GM21529 (cell line): ENCODE measurements at regions not wholly inside any gene's neighbourhood (a gene's known extent, or its start where the extent isn't known, plus 50 kb on each side); places are given as distances from the start of the nearest gene placed in this dataset.

Experiments
- ATAC-seq: cut with Tn5 transposase; IDR thresholded peaks from one replicate; pipeline ENCODE4 v1.9.1; 2021; ENCODE audit not compliant: unreplicated experiment

DNA sequence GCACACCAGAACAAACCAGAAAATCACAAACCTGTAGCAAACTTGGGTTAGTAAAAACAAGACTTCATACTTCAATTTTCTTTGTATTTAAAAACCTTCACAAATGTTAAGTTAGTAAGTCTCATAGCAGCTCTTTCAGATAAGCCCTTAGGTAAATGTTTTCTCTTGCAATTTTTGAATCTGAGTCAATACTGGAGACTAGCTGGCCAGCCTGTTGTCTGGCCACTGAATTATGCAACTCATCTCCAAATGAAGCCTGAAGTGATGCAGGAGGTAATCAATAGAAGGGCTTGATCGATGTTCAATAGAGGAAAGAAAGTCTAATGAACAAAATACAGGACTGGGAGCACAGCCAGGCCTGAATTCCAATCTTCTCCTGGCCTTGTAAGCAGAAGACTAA is 465.2 kb downstream of the LRIG3 start:
- no peak for ATAC-seq

- no peak for ATAC-seq
These were observed 462.2 kb downstream of the LRIG3 start for GRCh38 chr12:58458102-58458501.

DNA sequence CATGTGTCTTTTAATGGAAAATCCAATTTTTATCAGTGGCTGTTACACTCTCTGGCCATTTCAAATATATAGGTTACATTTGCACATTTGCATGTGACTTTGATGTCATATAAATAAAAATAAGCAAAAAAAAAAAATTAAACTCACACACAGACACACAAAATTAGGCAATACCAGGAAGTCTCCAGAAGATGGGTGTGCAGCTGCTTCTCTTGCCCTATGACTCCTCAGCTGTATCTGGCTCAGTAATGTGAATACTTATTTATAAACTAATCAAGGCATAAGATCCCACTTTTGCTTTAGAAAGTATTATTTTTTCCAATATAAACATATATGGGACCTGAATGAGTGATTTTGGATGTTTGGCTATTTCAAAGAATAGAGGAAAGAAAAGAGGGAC is 461.1 kb downstream of the LRIG3 start:
- no peak for ATAC-seq

DNA sequence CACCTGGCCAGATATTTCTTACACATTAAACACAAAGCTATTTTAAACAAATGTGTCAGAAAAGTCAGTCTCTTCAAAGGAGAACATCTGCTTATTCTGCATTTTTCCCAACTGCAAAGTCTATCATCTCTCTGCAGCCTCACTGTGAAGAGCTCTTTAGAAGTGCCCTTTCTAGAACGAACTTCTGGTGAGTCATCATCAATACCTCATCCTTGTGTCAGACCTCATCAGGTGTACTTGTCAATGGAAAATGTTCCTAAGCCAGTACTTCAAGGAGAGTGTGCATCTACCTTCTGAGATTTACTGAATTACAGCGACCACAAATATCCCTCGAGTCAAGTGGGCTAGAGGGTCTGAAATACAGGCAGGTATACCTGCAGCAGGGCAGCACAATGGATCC is 457.3 kb downstream of the LRIG3 start:
- ATAC-seq, result no peak

DNA sequence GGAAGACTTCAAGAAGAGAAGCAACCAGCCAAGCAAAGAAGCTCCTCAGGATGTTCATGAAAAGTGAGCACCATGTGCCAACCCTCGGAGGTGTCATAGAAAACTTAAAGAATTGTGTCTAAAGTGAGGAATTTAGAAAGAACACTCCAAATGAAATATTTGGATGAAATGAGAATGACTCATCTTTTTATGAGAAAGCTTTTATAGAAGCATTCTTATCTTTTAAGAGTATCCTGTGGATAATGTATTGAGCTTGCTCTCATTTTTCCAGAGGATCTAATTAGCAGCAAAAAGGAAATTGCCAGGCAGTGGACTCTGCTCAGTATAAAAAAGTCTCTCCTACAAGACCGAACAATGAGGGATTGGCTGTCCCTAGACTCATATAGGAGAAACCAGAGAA is 454.9 kb downstream of the LRIG3 start:
- ATAC-seq, result no peak

DNA sequence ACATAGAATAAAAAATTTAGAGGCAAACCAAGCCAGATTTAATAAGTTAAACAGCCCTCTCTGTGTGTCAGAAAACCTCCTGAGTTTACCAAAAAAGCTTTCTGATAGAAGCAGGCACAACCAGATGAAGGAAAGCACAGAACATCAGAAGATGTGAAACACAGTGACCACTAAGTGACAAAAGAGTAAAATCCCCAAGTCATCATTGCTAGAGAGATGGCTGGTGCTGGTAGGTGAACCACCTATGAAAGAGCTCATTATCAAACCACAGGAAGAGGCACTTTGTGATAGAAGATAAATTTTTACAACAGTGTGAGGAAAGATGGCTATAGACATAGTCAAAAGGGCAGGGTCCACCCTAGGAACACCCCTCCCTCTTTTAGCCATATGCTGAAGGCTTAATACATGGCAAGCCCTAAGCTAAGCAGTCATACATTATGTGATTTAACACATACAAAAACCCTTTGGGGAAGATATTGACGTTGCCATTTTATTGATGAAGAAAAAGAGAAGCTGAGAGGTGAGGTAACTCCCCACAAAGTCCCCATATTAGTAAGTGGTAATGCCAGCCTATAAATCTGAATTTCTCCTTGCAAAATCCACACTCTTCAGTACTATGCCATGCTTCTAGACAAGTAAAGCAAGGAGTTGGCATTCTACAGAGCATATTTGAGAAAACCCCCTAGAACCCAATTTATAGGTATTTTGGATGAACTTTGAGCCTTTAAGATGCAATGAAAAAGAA is 449.9 kb downstream of the LRIG3 start:
- ATAC-seq, result no peak

DNA sequence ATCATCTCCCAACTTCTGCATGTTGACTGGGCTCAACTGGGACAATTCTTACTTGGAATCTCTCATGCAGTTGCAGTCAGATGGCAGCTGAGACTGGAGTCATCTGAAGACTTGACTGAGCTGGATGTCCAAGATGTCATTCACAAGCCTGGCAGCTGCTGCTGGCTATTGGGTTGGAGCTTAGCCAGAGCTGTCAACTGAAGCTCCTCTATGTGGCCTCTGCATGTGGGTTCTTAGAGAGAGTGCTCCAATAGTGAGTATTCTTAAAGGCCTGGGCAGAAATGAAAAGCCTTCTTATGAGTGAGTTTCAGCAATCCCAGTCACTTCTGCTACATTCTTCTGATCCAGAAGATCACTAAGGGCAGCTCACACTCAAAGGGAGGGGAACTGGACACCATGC is 440.9 kb downstream of the LRIG3 start:
- ATAC-seq, result no peak

GRCh38 chr12:58481811-58482210 is 438.5 kb downstream of the LRIG3 start:
- ATAC-seq, result no peak

- ATAC-seq, result no peak
These were observed 433.0 kb downstream of the LRIG3 start for GRCh38 chr12:58487255-58487654.

DNA sequence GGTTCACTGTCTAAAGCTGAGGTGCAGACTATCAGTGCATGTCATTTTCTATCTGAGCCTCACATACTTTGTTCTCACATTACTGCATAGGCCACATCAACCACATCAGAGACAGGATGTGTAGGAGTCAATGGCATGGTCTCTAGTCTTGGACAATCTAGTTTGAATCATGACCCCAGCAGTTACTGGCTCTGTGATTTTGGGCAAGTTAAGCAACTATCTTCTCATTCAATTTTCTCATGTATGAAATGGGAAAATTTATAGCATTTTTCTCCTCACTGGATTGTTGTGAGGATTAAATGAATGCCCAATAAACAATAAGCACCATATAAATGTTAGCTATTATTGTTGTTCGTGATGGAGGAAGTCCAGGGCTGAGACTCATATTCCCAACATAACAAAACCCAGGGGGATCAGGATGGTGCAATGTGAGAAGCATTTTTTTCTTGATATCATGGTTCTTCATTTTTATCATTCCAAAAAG is 432.6 kb downstream of the LRIG3 start:
- ATAC-seq, result no peak

DNA sequence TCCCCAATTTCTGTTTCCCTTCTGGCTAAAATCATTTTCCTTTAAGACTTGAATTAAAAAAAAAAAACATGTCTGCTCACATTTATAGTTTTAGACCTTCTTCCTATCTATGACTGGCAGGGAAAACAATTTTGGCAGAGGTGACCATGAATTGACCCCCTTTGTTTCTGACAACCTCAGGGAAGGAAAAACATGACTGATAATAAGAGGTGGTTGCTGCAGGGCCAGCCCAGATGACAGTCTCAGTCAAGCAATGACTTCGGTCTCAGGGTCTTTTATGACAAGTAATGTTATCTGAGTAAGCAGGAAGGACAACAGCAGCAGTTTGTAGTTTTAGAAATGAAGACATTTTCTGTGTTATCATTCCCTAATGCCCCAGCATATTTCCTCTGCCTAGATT is 430.9 kb downstream of the LRIG3 start:
- ATAC-seq, result no peak

DNA sequence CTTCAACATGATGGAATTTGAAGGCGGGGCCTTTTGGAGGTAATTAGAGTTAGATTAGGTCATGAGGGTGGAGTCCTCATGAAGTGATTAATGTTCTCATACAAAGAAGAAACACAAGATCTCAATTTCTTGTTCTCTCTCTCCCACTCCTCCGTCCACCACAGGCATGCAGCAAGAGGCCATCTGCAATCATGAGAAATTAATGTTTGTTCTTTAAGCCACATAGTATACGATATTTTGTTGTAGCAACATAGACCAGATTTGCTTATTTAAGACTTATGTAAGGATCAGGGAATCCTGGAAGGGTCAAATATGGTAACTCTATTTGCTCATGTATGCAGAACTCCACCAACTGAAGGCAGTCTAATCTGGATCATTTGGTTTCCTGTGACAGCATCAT is 429.0 kb downstream of the LRIG3 start:
- ATAC-seq, result no peak

DNA sequence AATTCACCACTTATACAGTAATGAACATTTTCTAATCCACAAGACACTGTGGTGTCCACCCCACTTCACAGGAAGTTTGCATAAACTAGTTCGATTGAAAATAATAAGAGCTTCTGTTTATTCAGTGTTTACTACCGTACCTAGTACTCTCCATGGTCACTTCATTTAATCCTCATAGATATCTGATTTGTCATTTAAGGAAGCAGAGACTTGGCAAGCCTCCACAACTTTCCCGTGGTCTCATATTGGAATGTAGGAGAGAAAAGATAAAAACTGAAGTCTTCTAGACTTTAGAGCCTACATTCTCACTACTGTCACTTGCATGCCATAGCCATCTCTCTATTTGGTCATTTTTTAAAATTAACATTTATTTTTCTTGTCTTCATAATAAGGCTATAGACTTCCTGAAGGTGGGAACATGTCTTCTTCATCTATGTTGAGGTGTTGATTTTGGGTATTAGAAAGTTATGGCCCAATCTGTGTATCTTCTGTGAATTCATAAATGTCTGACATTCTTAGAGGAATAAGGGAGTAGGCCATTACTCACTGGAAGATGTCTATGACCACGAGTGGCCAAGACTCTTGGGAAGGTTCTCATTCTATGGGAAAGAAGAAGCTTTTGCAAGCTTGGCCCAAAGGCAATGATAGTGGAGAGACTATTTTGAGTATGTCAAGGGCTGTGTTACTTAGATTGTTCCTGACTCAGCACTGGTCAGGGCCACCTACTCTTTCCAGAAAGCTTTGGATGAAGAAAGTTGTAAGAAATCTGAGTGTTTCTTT is 423.7 kb downstream of the LRIG3 start:
- no peak for ATAC-seq

GRCh38 chr12:58500399-58500798 is 419.9 kb downstream of the LRIG3 start:
- ATAC-seq, result no peak

DNA sequence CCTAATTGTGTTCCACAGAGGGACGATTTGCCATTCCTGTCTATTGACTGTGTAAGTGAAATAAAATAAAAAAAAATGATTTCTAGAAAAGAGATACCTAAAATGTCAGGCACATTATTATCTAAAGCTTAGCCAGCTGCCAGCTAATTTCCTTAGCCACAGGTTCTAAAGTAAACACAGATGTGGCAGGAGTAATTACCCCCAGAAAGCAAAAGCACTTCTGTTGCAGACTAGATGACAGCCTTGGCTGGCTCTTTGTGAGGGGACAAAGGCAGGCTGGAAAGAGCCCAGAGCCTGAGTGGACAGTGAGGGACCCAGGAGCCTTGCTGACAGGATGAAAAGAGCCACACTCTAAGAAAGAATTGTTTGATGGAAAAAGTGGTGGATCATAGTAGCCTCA is 418.1 kb downstream of the LRIG3 start:
- no peak for ATAC-seq

DNA sequence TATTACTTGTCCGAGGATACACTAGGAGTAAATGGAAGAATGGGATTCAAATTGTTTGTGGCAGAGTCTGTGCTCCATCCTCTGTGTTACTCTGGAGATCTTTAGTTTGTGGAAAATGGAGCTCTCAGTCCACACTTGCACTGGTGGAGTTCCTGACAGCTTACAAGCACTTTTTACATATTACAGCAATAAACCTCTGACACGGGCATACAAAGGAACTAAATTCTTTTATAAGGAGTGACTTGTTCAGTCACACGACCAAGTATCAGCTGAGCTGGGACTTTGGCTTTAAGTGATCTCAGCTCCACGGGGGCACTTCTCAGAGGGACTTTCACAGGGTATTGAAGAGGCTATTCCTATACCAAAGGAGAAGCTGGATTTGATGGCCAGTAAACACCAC is 417.5 kb downstream of the LRIG3 start:
- ATAC-seq, result no peak

- ATAC-seq, result no peak
These were observed 416.6 kb downstream of the LRIG3 start for GRCh38 chr12:58503731-58504130.

- ATAC-seq, result no peak
These were observed 416.0 kb downstream of the LRIG3 start for GRCh38 chr12:58504143-58504938.

DNA sequence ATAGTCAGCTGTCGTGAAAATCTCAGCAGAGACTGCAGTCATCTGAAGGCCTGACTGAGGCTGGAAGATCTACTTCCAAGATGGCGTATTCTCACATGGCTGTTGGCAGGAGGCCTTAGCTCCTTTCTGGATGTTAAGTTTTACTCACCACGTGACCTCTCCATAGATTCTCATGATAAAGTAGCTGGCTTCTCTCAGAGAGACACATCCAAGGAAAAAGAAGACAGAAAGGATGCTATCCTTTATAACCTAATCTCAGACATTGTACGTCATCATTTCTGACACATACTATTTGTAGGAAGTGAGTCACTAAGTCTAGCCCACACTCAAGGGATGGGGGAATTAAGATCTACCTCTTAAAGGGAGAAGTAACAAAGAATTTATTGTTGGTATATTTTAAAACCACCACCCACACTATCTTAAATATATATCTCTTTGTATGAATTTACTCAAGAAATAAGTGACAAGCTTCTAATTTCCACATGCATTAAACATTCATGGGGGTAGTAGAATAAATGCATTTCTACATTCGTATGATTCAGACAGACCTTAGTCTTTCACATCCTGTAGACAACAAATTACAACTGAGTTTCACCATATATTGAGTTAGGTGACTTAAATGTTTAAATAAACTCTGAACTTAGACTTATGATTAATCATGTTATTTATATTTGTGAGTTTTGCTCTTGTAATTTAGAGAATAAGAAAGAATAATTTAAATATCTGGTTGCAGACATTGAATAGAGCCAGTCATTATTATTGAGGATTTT is 411.0 kb downstream of the LRIG3 start:
- ATAC-seq, result no peak

GRCh38 chr12:58513301-58513834 is 406.9 kb downstream of the LRIG3 start:
- no peak for ATAC-seq

DNA sequence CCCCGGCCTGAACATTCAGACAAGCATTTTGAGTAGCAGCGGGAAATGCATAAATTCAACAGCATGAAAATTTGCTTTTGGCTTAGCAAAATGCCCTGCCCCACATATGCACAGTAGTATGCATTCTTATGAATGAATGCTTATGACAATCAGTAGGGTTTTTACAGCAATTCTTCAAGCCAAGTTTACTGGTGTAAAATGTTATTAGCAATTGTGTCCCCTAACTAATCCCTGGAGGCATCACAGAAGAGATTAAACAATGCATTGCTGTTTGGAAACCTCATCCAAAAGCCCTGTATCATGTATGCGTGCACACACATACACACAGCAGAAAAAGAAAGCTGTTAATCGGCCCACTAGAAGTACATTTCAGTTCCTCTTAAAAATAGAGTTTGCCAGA is 406.5 kb downstream of the LRIG3 start:
- ATAC-seq, result no peak
